GM18505 (cell line): ENCODE measurements at regions not wholly inside any gene's neighbourhood (a gene's known extent, or its start where the extent isn't known, plus 50 kb on each side); places are given as distances from the start of the nearest gene placed in this dataset.

Experiments used
- ATAC-seq: cut with Tn5 transposase; IDR thresholded peaks from one replicate; pipeline ENCODE4 v1.9.1; 2021; ENCODE audit not compliant: unreplicated experiment
- POLR2A ChIP-seq: IDR thresholded peaks from 4 replicates; pipeline ENCODE4 v1.6.1; 2011; ENCODE audit warnings: borderline replicate concordance; ENCODE audit not compliant: insufficient read depth, insufficient read length; ENCODE audit errors: extremely low read depth

DNA sequence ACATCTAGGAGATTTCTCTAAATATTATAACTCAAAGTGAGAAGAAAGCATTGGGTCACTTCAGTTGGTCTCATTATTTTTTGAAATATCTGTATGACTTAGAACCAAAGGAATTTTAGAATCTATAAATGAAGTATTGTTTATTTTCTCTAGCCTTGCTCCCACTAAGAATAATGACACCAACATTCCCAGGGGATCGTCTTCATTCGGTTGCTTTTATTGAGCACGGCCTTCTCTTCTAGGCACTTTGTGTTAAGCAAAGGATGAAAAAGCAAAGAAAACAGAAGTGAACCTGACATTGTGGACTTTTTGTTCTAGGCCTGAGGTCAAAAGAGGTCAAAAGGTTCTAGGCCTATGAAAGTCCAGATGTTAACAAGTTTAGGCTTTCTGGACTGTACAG lies 231.9 kb downstream of the GALR1 start:
- no peak for ATAC-seq
- TF ChIP-seq POLR2A = no peak

DNA sequence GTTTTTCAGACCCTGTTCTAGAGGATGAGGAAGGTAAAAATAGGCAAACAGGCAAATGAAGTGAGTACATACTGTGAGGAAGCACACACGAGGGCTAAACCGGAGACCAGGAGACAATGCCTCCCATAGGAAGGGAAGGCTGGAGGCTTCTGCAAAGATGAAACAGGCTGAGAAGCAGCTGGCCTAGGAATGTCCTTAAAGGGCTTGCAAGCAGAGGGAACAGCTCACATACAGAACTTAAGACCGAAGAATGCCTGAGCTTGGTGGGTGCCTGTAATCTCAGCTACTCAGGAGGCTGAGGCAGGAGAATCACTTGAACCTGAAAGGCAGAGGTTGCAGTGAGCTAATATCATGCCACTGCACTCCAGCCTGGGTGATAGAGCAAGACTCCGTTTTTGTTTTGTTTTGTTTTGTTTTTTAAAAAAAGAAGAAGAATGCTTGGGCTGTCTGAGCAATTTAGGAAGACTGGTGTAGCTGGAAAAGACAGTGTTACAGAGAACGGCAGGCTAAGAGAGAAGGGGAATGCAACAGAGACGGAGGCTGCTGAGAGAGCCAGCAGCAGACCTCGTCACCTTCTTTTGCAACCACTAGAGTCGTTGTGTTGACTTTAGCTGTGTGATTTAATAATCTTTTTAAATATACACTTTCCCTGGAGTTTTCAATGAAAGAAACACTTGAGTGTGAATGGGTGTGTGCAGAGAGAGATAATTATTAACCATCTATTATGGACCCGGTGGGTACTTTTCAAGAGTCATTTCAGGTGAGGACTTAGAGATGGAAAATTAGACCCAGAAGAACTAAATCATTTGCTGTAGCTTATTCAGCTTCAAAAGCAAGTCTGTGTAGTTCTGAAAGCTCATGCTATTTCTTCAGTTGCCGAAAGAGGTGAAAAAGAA lies 232.8 kb downstream of the GALR1 start:
- no peak for ATAC-seq

DNA sequence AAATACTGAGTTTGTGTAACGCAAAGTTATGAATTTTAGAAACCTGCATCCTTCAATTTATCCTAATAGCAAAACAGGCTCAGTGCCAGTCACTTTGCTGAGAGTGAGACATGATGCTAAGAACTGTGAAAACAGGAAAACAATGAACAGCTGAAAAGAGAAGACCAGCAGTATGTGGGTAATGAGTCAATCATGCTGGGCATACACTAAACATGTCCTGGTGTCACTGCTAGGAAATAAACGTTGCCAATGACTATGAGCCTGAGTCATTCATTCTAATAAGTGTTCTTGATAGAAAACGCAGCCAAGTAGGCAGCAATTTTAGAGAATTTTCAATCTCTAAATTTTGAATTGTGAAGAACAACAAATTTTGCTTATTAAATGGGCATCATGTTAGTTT lies 237.3 kb downstream of the GALR1 start:
- no peak for ATAC-seq

More for the DNA sequence above, 232.8 kb downstream of the GALR1 start:
- no peak for TF ChIP-seq POLR2A

DNA sequence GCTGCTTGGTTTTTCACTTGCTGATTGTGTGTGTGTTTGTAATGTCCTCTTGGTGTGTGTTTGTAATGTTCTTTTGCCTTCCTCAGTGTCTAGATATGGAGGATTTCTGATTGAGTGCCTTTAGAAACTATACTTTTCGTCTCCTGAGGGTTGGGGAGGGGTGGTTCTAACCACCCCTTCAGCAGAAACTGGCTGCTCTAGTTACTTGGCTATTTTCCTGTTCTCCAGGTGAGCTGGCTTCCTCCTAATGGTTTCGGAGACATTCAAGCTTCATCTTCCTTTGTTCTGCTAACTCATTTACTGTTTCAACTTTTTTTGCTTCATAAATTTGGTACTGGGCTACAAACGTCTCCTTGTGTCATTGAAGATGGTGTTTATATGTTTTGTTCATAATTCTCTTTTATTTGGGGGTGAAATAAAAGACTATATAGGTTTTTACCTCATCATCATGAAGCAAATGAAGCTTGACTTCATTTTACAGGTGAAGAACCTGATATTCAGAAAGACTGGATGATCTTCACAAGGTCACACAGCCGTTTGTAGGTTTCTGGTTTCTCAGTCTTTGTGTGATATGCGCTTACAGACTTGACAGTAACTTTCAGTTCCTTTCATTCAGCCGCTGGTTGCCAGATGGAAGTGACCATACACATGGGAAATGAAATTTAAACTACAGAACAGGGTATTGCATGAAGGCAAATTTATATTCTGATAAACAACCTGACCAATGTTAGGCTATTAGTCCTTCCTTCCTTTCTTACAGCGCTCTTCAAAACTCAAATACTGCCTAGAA lies 238.5 kb downstream of the GALR1 start:
- ATAC-seq = peak; percentile 56

More for the DNA sequence above, 237.3 kb downstream of the GALR1 start:
- TF ChIP-seq POLR2A = no peak

DNA sequence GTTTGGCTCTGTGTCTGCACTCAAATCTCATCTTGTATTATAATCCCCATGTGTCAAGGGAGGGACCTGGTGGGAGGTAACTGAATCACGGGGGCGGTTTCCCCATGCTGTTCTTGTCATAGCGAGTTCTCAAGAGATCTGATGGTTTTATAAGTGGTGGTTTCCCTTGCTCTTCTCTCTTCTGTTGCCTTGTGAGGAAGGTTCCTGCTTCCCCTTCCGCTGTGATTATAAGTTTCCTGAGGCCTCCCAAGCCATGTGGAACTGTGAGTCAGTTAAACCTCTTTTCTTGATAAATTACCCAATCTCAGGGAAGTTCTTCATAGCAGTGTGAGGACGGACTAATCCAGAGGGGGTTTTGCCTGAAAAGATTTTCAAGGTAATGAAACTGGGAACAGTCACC lies 245.4 kb downstream of the GALR1 start:
- no peak for ATAC-seq
- TF ChIP-seq POLR2A = no peak

More for the DNA sequence above, 238.5 kb downstream of the GALR1 start:
- TF ChIP-seq POLR2A = no peak

DNA sequence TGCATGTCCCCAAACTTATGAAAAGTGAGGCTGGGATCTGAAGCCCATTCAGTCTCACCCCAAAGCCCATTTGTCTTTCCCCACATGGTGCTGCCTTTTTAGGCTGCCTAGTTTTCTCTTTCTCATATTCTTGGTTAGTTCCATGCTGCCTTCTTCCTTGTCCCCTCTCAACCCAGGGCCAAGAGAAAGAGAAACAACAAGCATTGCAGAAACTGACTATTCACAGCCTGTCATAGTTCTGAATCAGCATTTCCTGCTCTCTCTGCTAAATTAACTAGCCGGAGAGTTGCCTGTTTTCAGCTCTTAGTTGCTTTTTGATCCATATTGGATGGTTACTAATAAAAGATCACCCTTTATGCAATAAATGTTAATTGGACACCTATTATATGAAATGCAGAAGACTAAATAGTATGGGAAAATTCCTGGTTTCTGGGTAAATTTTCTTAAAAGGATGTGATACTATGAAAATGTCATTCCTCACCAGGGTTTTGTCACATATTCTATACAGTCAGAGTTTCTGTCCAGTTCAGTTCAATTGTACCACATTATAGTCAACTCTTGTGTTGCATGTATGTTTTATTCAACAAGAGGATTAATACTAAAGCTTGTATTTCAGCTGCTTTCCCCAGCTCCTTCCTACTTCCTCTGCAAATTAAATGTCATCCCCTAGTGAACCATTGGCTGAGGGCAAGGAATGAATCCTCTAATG lies 246.5 kb downstream of the GALR1 start:
- no peak for ATAC-seq
- no peak for TF ChIP-seq POLR2A

DNA sequence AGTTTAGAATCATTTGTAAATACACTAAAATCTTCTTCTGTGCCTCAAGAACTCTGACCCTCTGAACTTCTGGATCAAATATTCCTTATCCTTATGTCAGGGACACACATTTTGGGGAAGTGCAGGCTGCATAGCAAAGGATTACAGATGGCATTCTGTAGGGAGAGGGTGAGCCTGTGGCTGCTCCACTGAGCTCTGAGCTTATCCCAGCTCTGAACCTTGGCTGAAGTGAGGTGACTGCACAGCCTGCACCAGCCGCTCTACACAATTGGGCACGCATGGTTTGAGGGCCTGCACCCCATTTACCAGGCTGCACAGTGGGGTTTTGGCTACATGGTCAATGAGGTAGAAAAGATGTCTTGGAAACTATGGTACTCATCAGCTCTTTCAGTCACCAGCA lies 251.6 kb downstream of the GALR1 start:
- no peak for ATAC-seq

DNA sequence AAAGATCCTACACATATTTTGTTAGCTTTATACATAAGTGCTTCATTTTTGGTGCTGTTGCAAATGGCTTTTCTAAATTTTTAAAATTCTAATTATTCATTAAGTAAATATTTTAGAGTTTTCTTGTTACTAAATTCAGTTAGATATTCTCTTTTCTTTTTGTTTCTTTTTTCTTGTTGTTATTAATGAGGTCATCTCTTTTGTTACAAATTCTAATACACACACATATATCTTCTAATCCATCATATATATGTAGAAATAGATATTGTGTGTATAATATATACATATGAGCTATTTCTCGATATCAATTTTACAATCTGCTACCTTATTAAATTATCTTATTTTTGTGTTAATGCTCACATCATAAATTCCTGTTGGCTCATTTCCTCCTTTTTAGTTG lies 255.9 kb downstream of the GALR1 start:
- TF ChIP-seq POLR2A = no peak
- no peak for ATAC-seq

More for the DNA sequence above, 251.6 kb downstream of the GALR1 start:
- TF ChIP-seq POLR2A = no peak

DNA sequence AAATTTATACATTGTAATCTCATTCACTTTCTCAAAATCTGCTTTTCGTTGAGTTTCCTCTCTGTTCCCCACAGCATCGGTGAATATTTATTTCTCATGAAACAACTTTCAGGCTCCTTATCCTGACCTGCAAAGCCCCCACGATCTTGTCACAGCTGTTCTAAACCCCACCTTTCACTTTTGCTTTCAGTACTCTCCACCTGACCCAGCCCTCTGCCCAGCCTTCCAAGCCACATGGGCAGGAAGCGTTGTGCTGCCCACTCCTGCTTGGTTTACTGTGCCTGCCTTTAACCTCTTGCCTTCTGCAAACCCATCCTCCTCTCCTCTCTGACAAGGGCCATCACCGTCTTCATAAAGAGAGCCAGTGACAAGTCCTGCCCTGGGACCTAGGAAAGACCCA lies 262.5 kb downstream of the GALR1 start:
- TF ChIP-seq POLR2A = no peak
- ATAC-seq = no peak

DNA sequence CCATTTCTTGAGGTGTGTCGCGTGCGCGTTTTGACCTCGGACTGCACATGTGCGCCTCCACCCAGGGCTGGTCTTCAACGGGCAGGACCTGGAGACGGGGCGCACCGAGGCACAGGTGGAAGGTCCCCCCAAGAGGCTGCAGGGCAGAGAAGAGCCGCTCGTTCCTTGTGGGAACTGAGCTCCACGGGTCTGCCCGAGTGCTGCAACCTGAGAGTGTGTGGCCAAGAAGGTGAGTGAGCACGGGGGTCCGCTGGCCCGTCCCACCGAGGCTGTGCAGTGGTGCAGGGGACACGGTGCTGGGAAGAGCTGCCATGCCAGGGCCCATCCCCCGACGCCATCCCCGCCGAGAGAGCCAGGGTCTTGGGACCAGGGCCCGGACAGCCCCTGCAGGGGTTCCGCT lies 268.3 kb downstream of the GALR1 start:
- TF ChIP-seq POLR2A = no peak
- ATAC-seq = no peak

DNA sequence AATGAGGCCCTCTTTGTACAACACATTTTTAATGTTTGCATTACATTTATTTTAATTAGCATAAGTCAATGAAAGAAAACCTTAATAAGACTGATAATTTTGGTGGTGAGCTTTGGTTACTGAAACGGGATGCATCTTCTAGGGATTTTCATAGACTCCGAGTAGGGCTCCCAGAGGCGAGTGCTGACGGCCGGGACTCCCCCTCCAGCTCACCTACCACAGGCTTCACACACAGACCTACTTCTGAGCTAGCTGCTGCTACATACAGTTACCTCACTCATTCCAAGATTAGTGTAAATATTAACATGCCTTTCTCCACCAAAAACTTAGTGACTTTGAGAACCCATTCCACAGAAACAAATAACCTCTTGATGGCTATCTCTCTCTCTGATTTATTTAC lies 271.1 kb downstream of the GALR1 start:
- no peak for ATAC-seq
- TF ChIP-seq POLR2A = no peak

DNA sequence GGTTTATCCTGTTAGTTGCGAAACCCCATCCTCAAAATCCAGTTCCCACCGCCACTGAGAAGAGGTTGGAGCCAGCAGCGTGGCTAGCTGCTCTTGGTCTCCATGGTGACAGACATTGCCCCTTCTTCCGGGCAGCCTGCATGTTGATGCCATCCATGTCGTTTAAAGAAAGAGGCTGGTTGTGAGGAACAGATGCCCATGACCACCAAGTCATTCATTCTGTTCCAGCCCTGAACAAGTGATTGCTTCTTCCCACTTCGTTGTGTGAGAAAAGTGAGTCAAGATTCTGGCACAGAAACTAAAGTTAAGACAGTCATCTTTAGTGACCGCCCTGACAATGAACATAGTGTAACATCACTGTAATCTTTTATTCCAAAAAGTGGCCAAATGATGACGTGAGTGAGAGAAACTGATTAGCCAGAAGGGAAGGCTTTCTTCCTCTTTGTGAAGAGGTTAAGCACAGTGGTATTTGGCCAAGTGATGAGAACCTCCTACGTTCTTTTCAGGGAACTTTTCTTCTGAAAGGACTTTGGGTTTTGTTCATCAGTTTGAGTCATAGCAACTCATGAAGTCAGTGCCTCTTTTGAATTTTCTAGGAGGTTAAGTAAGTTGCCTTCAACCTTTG lies 272.5 kb downstream of the GALR1 start:
- ATAC-seq = no peak
- no peak for TF ChIP-seq POLR2A

DNA sequence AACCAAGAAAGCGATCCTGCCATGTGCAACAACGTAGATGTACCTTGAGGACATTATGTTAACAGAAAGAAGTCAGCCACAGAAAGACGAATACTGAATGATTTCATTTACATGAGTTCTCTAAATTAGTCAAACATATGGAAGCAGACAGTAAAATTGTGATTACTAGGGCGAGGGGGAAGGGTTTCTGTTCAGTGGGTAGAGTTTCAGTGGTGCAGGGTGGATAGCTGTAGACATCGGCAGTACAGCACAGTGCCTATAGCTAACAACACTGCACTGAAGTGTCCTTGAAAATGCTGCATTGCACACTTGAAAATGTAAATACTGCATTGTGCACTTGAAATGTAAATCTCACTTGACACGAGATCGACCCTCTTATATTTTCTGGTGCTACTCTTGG lies 275.3 kb downstream of the GALR1 start:
- no peak for ATAC-seq
- TF ChIP-seq POLR2A = no peak
